ENCODE measurements at regions not wholly inside any gene's neighbourhood (a gene's known extent, or its start where the extent isn't known, plus 50 kb on each side); places are given as distances from the start of the nearest gene placed in this dataset.

- TF ChIP-seq ZNF407 (CRISPR knock-in tag; IDR thresholded peaks at IDR 0.05; ENCODE audit: not compliant biosample characterization) (peak; percentile 50), ZKSCAN8 (CRISPR knock-in tag; IDR thresholded peaks at IDR 0.05; ENCODE audit: borderline replicate concordance) (no peak), ZNF674 (CRISPR knock-in tag; IDR thresholded peaks at IDR 0.05; ENCODE audit: low read depth) (no peak), ZMYM2 (CRISPR knock-in tag; IDR thresholded peaks at IDR 0.05) (peak; percentile 56; the same call in 1 of the 2 replicates), POLR2AphosphoS5 (IDR thresholded peaks at IDR 0.05; ENCODE audit: low read depth, low read length) (no peak), SRY (CRISPR knock-in tag; IDR thresholded peaks at IDR 0.05) (no peak), EEA1 (CRISPR knock-in tag; IDR thresholded peaks at IDR 0.05; ENCODE audit: borderline replicate concordance) (no peak), ZNF784 (CRISPR knock-in tag; IDR thresholded peaks at IDR 0.05; ENCODE audit: borderline replicate concordance) (no peak), RBM22 (optimal IDR thresholded peaks at IDR 0.05; ENCODE audit: low read length) (no peak), RFX5 (IDR thresholded peaks at IDR 0.05; ENCODE audit: low read depth, low read length) (no peak), EHMT2 (IDR thresholded peaks at IDR 0.05; ENCODE audit: borderline replicate concordance, low read depth, low read length) (no peak; the same call in 1 of the 2 replicates), KLF13 (CRISPR knock-in tag; IDR thresholded peaks at IDR 0.05) (peak; percentile 73; the same call in 1 of the 2 replicates), TEAD3 (CRISPR knock-in tag; optimal IDR thresholded peaks at IDR 0.05; ENCODE audit: borderline replicate concordance) (peak; percentile 92), GATA4 (IDR thresholded peaks at IDR 0.05; ENCODE audit: borderline replicate concordance, low read depth) (0 out of 2 replicates have a peak, but pooled peaks have one; percentile 16), ZNF563 (CRISPR knock-in tag; IDR thresholded peaks at IDR 0.05) (no peak), SRSF4 (IDR thresholded peaks at IDR 0.05; ENCODE audit: low read depth, low read length, poor library complexity, severe bottlenecking) (no peak), KLF6 (CRISPR knock-in tag; IDR thresholded peaks at IDR 0.05) (no peak)
Observed at GRCh38 chr20:21019814-21020658, 86.1 kb downstream of the LINC00237 start (continued).
